ENCODE measurements at regions not wholly inside any gene's neighbourhood (a gene's known extent, or its start where the extent isn't known, plus 50 kb on each side); places are given as distances from the start of the nearest gene placed in this dataset.

DNA sequence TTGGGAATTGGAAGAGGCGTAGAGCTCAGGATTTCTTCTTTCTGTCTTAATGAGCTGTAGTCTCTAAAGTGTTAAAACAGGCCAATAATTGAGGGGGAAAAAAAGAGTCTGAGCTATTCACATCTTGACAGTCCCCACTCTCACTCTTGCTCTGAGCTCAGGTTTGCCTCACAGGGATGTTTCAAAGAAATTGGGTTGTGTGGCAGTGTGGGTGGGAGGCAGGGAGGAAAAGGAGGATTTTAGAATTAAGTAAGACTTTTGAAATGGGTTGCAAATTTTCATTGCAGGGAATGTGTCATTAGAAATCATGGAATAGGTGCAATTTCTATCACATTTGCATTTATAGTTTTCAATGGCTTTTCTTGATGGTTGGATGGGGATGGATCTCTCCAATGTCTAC lies 338.8 kb upstream of the KIRREL3 start:
- Mint-ChIP-seq H3K4me1 (peaks cover 34% of the 10 kb centered on the region), H3K9me3 (peaks cover 32% of the 10 kb centered on the region), H3K27me3 (ENCODE audit: low read depth) (no peaks in the 10 kb centered on the region), H3K4me3 (no peak overlapping the region), H3K36me3 (peaks cover 17% of the 10 kb centered on the region), H3K27ac (peak overlapping the region; percentile 95)
- CTCF ChIA-PET: no interaction called here
- no peak for TF ChIP-seq ZNF317 (CRISPR knock-in tag; IDR thresholded peaks at IDR 0.05; ENCODE audit: borderline replicate concordance, low read depth)
- no peak for TF ChIP-seq ZNF232 (CRISPR knock-in tag; IDR thresholded peaks at IDR 0.05)
- no peak for TF ChIP-seq ZNF263 (CRISPR knock-in tag; IDR thresholded peaks at IDR 0.05; ENCODE audit: low read depth)
- TF ChIP-seq, protein P1, sequence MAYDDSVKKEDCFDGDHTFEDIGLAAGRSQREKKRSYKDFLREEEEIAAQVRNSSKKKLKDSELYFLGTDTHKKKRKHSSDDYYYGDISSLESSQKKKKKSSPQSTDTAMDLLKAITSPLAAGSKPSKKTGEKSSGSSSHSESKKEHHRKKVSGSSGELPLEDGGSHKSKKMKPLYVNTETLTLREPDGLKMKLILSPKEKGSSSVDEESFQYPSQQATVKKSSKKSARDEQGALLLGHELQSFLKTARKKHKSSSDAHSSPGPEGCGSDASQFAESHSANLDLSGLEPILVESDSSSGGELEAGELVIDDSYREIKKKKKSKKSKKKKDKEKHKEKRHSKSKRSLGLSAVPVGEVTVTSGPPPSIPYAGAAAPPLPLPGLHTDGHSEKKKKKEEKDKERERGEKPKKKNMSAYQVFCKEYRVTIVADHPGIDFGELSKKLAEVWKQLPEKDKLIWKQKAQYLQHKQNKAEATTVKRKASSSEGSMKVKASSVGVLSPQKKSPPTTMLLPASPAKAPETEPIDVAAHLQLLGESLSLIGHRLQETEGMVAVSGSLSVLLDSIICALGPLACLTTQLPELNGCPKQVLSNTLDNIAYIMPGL (CRISPR knock-in tag; IDR thresholded peaks at IDR 0.05): no peak
- no peak for TF ChIP-seq ESRRA (CRISPR knock-in tag; IDR thresholded peaks at IDR 0.05; ENCODE audit: borderline replicate concordance)
- TF ChIP-seq, protein P2, sequence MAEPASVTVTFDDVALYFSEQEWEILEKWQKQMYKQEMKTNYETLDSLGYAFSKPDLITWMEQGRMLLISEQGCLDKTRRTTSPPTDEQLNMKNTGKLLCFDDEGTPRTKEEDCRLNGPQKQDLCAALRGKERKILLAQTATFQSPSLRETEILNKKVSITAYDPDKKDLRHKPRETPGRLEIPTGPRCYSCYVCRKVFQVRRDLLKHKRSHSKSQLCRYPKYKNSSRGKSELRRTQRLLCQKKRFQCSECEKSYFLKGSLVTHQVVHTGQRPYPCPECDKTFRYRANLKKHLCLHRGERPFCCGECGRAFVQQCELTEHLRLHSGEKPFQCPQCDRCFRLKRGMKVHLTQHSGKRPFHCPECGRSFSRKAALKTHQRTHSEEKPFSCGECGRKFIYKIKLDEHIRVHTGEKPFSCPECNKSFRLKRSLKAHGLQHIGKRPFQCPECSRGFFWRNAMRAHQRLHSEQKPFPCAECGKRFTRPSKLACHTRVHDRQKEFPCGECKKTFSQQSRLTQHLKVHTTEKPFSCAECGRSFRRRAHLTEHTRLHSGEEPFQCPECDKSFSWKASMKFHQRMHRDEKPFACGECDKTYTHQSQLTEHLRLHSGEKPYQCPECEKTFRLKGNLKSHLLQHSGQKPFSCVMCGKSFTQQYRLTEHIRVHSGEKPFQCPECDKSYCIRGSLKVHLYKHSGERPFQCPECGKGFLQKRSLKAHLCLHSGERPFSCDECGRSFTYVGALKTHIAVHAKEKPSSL (CRISPR knock-in tag; conservative IDR thresholded peaks at IDR 0.05): no peak
- TF ChIP-seq, protein P3, sequence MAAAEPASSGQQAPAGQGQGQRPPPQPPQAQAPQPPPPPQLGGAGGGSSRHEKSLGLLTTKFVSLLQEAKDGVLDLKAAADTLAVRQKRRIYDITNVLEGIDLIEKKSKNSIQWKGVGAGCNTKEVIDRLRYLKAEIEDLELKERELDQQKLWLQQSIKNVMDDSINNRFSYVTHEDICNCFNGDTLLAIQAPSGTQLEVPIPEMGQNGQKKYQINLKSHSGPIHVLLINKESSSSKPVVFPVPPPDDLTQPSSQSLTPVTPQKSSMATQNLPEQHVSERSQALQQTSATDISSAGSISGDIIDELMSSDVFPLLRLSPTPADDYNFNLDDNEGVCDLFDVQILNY (CRISPR knock-in tag; IDR thresholded peaks at IDR 0.05): no peak
- TF ChIP-seq MYBL2 (CRISPR knock-in tag; IDR thresholded peaks at IDR 0.05): no peak
- no peak for TF ChIP-seq SP1 (CRISPR knock-in tag; conservative IDR thresholded peaks at IDR 0.05)
- TF ChIP-seq NFATC4 (CRISPR knock-in tag; IDR thresholded peaks at IDR 0.05): no peak
- no peak for TF ChIP-seq ZNF396 (CRISPR knock-in tag; IDR thresholded peaks at IDR 0.05; ENCODE audit: borderline replicate concordance)
- TF ChIP-seq, protein P4, sequence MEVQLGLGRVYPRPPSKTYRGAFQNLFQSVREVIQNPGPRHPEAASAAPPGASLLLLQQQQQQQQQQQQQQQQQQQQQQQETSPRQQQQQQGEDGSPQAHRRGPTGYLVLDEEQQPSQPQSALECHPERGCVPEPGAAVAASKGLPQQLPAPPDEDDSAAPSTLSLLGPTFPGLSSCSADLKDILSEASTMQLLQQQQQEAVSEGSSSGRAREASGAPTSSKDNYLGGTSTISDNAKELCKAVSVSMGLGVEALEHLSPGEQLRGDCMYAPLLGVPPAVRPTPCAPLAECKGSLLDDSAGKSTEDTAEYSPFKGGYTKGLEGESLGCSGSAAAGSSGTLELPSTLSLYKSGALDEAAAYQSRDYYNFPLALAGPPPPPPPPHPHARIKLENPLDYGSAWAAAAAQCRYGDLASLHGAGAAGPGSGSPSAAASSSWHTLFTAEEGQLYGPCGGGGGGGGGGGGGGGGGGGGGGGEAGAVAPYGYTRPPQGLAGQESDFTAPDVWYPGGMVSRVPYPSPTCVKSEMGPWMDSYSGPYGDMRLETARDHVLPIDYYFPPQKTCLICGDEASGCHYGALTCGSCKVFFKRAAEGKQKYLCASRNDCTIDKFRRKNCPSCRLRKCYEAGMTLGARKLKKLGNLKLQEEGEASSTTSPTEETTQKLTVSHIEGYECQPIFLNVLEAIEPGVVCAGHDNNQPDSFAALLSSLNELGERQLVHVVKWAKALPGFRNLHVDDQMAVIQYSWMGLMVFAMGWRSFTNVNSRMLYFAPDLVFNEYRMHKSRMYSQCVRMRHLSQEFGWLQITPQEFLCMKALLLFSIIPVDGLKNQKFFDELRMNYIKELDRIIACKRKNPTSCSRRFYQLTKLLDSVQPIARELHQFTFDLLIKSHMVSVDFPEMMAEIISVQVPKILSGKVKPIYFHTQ (CRISPR knock-in tag; IDR thresholded peaks at IDR 0.05): no peak
- TF ChIP-seq ZNF423 (CRISPR knock-in tag; IDR thresholded peaks at IDR 0.05): no peak
- no peak for TF ChIP-seq NR3C1 (CRISPR knock-in tag; conservative IDR thresholded peaks at IDR 0.05; ENCODE audit: low read depth)
- no peak for TF ChIP-seq ZNF416 (CRISPR knock-in tag; IDR thresholded peaks at IDR 0.05)
- DNase-seq (ENCODE audit: low spot score) (no peak), ATAC-seq (no peak)
- POLR2A ChIA-PET: no interaction called here

DNA sequence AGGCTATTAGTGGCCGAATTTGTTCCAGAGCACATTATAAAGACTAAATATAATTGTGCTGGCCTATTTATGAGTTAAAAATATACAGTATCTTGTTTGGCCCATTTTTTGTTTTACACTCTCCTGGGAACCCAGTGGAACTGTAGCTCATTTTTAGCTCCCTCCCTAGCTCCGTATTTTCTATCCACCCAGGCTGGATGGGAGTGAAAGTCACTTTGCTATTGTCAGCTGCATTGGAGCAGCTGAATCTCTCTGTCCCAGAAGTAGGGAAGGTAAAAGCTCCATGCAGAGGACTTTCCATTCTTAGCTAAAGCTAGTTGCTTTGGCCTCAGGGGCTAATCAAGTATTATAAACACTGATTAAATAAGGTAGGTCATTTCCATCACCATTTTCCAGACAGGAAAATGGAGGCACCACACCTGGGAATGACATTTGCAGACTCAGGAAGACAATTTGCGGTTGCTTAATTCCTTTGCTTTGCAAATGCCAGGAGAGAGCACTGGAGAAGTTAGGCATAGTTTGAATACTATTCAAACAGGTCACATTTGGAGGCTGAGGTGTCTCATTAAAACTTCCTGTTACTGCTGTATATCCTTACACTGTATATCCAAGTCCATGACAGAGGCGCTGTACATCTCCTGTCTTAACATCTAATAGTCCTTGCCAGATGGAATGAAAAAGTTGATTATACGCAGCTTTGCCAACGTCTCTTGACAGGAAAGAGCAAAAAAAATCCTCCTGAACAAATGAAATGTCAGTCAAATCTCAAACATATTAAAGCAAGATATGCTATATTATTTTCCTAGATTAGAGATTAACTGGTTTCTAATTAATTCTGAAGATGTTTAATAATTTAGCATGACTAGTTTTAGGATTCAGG lies 338.1 kb upstream of the KIRREL3 start:
- H3K4me1 Mint-ChIP-seq: peaks cover 34% of the 10 kb centered on the region

More for the DNA sequence above, 338.1 kb upstream of the KIRREL3 start:
- TF ChIP-seq, protein P5, sequence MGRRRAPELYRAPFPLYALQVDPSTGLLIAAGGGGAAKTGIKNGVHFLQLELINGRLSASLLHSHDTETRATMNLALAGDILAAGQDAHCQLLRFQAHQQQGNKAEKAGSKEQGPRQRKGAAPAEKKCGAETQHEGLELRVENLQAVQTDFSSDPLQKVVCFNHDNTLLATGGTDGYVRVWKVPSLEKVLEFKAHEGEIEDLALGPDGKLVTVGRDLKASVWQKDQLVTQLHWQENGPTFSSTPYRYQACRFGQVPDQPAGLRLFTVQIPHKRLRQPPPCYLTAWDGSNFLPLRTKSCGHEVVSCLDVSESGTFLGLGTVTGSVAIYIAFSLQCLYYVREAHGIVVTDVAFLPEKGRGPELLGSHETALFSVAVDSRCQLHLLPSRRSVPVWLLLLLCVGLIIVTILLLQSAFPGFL (CRISPR knock-in tag; IDR thresholded peaks at IDR 0.05; ENCODE audit: borderline replicate concordance): no peak
- TF ChIP-seq, protein P6, sequence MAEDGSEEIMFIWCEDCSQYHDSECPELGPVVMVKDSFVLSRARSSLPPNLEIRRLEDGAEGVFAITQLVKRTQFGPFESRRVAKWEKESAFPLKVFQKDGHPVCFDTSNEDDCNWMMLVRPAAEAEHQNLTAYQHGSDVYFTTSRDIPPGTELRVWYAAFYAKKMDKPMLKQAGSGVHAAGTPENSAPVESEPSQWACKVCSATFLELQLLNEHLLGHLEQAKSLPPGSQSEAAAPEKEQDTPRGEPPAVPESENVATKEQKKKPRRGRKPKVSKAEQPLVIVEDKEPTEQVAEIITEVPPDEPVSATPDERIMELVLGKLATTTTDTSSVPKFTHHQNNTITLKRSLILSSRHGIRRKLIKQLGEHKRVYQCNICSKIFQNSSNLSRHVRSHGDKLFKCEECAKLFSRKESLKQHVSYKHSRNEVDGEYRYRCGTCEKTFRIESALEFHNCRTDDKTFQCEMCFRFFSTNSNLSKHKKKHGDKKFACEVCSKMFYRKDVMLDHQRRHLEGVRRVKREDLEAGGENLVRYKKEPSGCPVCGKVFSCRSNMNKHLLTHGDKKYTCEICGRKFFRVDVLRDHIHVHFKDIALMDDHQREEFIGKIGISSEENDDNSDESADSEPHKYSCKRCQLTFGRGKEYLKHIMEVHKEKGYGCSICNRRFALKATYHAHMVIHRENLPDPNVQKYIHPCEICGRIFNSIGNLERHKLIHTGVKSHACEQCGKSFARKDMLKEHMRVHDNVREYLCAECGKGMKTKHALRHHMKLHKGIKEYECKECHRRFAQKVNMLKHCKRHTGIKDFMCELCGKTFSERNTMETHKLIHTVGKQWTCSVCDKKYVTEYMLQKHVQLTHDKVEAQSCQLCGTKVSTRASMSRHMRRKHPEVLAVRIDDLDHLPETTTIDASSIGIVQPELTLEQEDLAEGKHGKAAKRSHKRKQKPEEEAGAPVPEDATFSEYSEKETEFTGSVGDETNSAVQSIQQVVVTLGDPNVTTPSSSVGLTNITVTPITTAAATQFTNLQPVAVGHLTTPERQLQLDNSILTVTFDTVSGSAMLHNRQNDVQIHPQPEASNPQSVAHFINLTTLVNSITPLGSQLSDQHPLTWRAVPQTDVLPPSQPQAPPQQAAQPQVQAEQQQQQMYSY (CRISPR knock-in tag; IDR thresholded peaks at IDR 0.05): peak; percentile 88
- TF ChIP-seq, protein P7, sequence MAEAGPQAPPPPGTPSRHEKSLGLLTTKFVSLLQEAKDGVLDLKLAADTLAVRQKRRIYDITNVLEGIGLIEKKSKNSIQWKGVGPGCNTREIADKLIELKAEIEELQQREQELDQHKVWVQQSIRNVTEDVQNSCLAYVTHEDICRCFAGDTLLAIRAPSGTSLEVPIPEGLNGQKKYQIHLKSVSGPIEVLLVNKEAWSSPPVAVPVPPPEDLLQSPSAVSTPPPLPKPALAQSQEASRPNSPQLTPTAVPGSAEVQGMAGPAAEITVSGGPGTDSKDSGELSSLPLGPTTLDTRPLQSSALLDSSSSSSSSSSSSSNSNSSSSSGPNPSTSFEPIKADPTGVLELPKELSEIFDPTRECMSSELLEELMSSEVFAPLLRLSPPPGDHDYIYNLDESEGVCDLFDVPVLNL (CRISPR knock-in tag; IDR thresholded peaks at IDR 0.05; ENCODE audit: borderline replicate concordance, low read depth): no peak
- no peak for TF ChIP-seq ZNF121 (CRISPR knock-in tag; IDR thresholded peaks at IDR 0.05)
- peaks cover 34% of the 10 kb centered on the region for H3K9me3 Mint-ChIP-seq
- H3K36me3 Mint-ChIP-seq: peaks cover 19% of the 10 kb centered on the region
- DNase-seq (ENCODE audit: low spot score) (no peak), ATAC-seq (peak; percentile 86)
- no peaks in the 10 kb centered on the region for H3K27me3 Mint-ChIP-seq (ENCODE audit: low read depth)
- POLR2A ChIA-PET: no interaction called here
- peak overlapping the region; percentile 95 for H3K27ac Mint-ChIP-seq
- CTCF ChIA-PET: no interaction called here
- peak overlapping the region; percentile 45 for H3K4me3 Mint-ChIP-seq

Data from WTC11 (cell line).